ENCODE measurements at regions not wholly inside any gene's neighbourhood (a gene's known extent, or its start where the extent isn't known, plus 50 kb on each side); places are given as distances from the start of the nearest gene placed in this dataset.
"Not testable (repeated sequence)": the region's sequence is repeated elsewhere in the genome, so short reads cannot be mapped to it uniquely, and the experiment has no call there.

GRCh38 chr15:99791881-99792807 lies 58.9 kb upstream of the LYSMD4 start:
- FAIRE-seq; DNase-seq (ENCODE audit: insufficient read length, low spot score): not testable (repeated sequence)
- peak; percentile 27 for TF ChIP-seq CTCF (IDR thresholded peaks at IDR 0.05; ENCODE audit: insufficient read depth, missing control alignments)

- DNase-seq (ENCODE audit: insufficient read length, low spot score); FAIRE-seq: not testable (repeated sequence)
Measured at GRCh38 chr15:99790751-99791150, 57.5 kb upstream of the LYSMD4 start.

- no peak for FAIRE-seq
- TF ChIP-seq CTCF (IDR thresholded peaks at IDR 0.05; ENCODE audit: insufficient read depth, missing control alignments), result no peak
- DNase-seq (ENCODE audit: insufficient read length, low spot score), result no peak
Measured at GRCh38 chr15:99788156-99788555, 54.9 kb upstream of the LYSMD4 start.

- not testable (repeated sequence) for DNase-seq (ENCODE audit: insufficient read length, low spot score); FAIRE-seq
Measured at GRCh38 chr15:99784800-99785199, 51.6 kb upstream of the LYSMD4 start.

- not testable (repeated sequence) for DNase-seq (ENCODE audit: insufficient read length, low spot score); FAIRE-seq
Measured at GRCh38 chr15:99783918-99784619, 50.8 kb upstream of the LYSMD4 start.
